Tibial nerve (tissue), 4 donors: ENCODE measurements at regions not wholly inside any gene's neighbourhood (a gene's known extent, or its start where the extent isn't known, plus 50 kb on each side); places are given as distances from the start of the nearest gene placed in this dataset.

ENCODE experiments used
- EP300 ChIP-seq, 2 donors: sonication (generic); formaldehyde crosslinking; IDR thresholded peaks; one replicate each; pipeline ENCODE4 v1.6.1; 2017; ENCODE audit warnings: antibody characterized with exemption in 2 of 2, mild to moderate bottlenecking in 1 of 2
- POLR2A ChIP-seq, 2 donors: fragments of 450-650 bp; IDR thresholded peaks; one replicate each; pipeline ENCODE4 v1.6.1; 2017; ENCODE audit warnings: antibody characterized with exemption in 2 of 2, mild to moderate bottlenecking in 2 of 2, moderate library complexity in 2 of 2
- TF ChIP-seq, protein P1 (sequence below), 5 experiments: fragments of 200-600 bp in 3 of 5; fragments of 450-650 bp in 2 of 5; sonication (generic) in 3 of 5; IDR thresholded peaks; one replicate each; pipeline ENCODE4 v1.5.1; 2016 to 2019; ENCODE audit warnings: antibody characterized with exemption in 5 of 5, mild to moderate bottlenecking in 3 of 5, moderate library complexity in 2 of 5

DNA sequence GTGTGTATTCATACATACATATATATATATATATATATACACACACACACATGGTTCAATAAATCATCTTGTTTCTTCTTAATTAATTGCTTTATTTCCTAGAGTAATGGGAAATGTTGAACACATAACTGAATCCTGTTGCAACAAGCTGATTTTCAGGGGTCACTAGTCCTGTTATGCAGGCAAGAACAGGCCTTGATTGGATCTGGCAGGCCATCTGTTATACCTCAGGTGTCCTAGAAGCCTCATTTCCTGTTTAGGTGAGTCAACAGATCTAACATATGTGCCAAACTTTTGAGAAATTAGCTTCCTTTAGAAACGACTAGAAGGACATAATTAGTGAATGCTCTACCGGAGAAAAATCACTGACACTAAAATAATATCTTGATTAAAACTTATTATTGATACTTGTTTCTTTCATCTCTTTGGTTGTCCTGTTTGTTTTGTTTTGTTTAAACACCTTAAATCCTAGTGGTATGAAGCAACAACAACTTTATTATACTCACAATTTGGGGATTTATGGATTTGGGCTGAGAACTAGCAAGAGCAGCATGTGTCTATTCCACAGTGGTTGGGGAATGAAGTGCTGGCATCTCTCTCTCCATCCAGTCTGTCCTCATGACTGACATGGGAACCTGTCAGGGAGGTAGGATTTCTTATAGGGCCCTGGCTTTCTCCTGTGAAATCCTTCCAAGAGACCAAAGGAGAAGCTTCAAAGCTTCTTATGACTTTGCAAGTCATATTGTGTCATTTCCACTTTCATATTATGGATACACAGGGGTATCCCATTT lies 552.6 kb downstream of the NSUN3 start:
- TF ChIP-seq, protein P1, sequence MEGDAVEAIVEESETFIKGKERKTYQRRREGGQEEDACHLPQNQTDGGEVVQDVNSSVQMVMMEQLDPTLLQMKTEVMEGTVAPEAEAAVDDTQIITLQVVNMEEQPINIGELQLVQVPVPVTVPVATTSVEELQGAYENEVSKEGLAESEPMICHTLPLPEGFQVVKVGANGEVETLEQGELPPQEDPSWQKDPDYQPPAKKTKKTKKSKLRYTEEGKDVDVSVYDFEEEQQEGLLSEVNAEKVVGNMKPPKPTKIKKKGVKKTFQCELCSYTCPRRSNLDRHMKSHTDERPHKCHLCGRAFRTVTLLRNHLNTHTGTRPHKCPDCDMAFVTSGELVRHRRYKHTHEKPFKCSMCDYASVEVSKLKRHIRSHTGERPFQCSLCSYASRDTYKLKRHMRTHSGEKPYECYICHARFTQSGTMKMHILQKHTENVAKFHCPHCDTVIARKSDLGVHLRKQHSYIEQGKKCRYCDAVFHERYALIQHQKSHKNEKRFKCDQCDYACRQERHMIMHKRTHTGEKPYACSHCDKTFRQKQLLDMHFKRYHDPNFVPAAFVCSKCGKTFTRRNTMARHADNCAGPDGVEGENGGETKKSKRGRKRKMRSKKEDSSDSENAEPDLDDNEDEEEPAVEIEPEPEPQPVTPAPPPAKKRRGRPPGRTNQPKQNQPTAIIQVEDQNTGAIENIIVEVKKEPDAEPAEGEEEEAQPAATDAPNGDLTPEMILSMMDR (IDR thresholded peaks at IDR 0.05): no peak
- no peak for TF ChIP-seq POLR2A (IDR thresholded peaks at IDR 0.05)
- TF ChIP-seq EP300 (IDR thresholded peaks at IDR 0.05): no peak
